Neutrophil (primary cell): ENCODE measurements at regions not wholly inside any gene's neighbourhood (a gene's known extent, or its start where the extent isn't known, plus 50 kb on each side); places are given as distances from the start of the nearest gene placed in this dataset.

Experiments used
- H3K27ac ChIP-seq: fragments of 200-600 bp; sonication (generic); 2 replicates; pipeline ENCODE4 v1.5.1; 2016; ENCODE audit warnings: mild to moderate bottlenecking, moderate library complexity
- H3K27me3 ChIP-seq: fragments of 200-600 bp; sonication (generic); 2 replicates; pipeline ENCODE4 v1.6.0; 2016; ENCODE audit warnings: mild to moderate bottlenecking
- H3K36me3 ChIP-seq: fragments of 200-600 bp; sonication (generic); 2 replicates; pipeline ENCODE4 v1.5.1; 2017
- H3K4me1 ChIP-seq, 2 experiments: fragments of 200-600 bp in 1 of 2; sonication (generic) in 1 of 2; 1 replicate in 1 of 2; 2 replicates in 1 of 2; pipeline versions ENCODE4 v1.5.1 to v1.6.1; 2013 to 2016; ENCODE audit warnings: low read depth in 1 of 2, low read length in 1 of 2, mild to moderate bottlenecking in 1 of 2, moderate library complexity in 1 of 2; ENCODE audit not compliant: control insufficient read depth in 1 of 2, insufficient read depth in 1 of 2
- H3K4me3 ChIP-seq, 2 experiments: fragments of 200-600 bp in 1 of 2; sonication (generic) in 1 of 2; 1 replicate in 1 of 2; 2 replicates in 1 of 2; pipeline ENCODE4 v1.5.1; 2013 to 2016; ENCODE audit warnings: low read depth in 1 of 2, low read length in 1 of 2, mild to moderate bottlenecking in 1 of 2, moderate library complexity in 1 of 2
- H3K9me3 ChIP-seq: fragments of 200-600 bp; sonication (generic); 2 replicates; pipeline ENCODE4 v1.5.1; 2016
- TF ChIP-seq, protein P1 (sequence below): fragments of 200-600 bp; sonication (generic); IDR thresholded peaks from 2 replicates; pipeline ENCODE4 v1.5.1; 2016; ENCODE audit warnings: antibody characterized with exemption

GRCh38 chr2:33877348-33878016 lies 278.4 kb upstream of the FAM98A start:
- TF ChIP-seq, protein P1, sequence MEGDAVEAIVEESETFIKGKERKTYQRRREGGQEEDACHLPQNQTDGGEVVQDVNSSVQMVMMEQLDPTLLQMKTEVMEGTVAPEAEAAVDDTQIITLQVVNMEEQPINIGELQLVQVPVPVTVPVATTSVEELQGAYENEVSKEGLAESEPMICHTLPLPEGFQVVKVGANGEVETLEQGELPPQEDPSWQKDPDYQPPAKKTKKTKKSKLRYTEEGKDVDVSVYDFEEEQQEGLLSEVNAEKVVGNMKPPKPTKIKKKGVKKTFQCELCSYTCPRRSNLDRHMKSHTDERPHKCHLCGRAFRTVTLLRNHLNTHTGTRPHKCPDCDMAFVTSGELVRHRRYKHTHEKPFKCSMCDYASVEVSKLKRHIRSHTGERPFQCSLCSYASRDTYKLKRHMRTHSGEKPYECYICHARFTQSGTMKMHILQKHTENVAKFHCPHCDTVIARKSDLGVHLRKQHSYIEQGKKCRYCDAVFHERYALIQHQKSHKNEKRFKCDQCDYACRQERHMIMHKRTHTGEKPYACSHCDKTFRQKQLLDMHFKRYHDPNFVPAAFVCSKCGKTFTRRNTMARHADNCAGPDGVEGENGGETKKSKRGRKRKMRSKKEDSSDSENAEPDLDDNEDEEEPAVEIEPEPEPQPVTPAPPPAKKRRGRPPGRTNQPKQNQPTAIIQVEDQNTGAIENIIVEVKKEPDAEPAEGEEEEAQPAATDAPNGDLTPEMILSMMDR = no peak
- Histone ChIP-seq H3K4me3 (no peak overlapping the region), H3K4me1 (no peaks in the 10 kb centered on the region), H3K36me3 (no peaks in the 10 kb centered on the region), H3K9me3 (no peaks in the 10 kb centered on the region), H3K27ac (no peak overlapping the region), H3K27me3 (no peaks in the 10 kb centered on the region)

DNA sequence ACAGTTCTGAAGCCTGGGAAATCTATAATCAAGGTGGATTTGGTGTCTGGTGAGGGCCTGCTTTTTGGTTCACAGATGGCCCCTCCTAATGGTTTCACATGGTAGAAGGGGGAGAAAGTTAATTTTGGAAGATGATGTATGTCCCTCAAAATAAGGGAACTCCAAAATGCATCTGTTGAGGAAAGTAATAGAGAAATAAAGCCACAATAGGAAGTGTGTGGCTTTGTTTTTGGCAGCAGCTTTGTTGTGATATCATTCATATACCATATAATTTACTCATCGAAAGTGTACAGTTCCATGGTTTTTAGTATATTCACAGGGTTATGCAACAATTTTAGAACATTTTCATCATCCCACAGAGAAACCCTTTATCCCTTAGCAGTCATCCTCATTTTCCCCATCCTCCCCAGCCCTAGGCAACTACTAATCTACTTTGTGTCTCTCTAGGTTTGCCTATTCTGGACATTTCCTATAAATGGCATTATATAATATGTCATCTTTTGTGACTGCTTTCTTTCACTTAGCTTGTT lies 274.0 kb upstream of the FAM98A start:
- Histone ChIP-seq H3K4me3 (no peak overlapping the region), H3K27ac (no peak overlapping the region), H3K36me3 (no peaks in the 10 kb centered on the region), H3K4me1 (no peaks in the 10 kb centered on the region), H3K9me3 (peaks cover 11% of the 10 kb centered on the region), H3K27me3 (no peaks in the 10 kb centered on the region)
- TF ChIP-seq, protein P1 = no peak

DNA sequence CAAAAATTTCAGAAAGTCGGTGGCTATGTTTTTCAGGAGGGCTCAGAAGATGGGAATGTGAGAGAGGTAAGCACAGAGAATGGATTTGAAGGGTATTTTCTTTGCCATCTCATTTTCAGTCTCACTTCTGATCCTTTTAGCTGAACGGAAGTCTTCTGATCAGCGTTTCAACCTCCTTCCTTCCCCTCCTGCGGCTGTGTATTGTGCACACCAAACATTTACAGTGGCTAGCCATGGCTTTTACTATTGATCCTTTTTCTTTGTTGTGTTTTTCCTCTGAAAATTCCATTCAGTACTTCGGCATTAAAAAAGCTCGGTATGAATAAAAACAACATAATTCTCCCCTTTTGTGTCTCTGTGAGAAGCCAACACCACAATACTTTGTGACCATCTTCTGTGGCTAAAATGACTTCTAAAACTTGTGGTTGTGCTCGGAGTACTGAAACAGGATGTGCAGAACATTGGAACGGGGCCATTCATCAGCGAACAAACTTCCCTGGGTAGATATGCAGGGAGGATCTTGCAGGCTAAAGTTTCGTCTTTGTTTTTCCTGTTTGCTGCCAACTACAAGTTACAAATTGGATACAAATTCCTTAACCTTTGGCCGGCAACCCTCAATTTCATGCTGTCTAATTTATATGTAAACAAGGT lies 260.8 kb upstream of the FAM98A start:
- H3K4me3 ChIP-seq = no peak overlapping the region
- H3K4me1 ChIP-seq = peaks cover 0 to 5% of the 10 kb centered on the region in 2 experiments
- H3K36me3 ChIP-seq = no peaks in the 10 kb centered on the region
- no peaks in the 10 kb centered on the region for H3K9me3 ChIP-seq
- no peaks in the 10 kb centered on the region for H3K27me3 ChIP-seq
- TF ChIP-seq, protein P1 = no peak
- no peak overlapping the region for H3K27ac ChIP-seq

DNA sequence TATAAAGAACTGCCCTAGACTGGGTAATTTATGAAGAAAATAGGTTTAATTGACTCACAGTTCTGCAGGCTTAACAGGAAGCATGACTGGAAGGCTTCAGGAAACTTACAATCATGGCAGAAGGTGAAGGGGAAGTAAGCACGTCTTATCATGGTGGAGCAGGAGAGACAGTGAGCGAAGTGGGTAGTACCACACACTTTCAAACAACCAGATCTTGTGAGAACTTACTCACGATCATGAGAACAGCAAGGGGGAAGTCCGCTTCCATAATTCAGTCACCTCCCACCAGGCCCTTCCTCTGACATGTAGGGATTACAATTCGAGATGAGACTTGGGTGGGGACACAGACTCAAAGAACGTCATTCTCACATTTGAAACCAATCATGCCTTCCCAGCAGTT lies 260.1 kb upstream of the FAM98A start:
- Histone ChIP-seq H3K4me1 (peaks cover 0 to 5% of the 10 kb centered on the region in 2 experiments), H3K9me3 (no peaks in the 10 kb centered on the region), H3K27ac (no peak overlapping the region), H3K4me3 (no peak overlapping the region), H3K27me3 (no peaks in the 10 kb centered on the region), H3K36me3 (no peaks in the 10 kb centered on the region)
- TF ChIP-seq, protein P1 = no peak

GRCh38 chr2:33848486-33848885 lies 249.4 kb upstream of the FAM98A start:
- H3K9me3 ChIP-seq = no peaks in the 10 kb centered on the region
- TF ChIP-seq, protein P1 = no peak

More at GRCh38 chr2:33848486-33848885, 249.4 kb upstream of the FAM98A start:
- Histone ChIP-seq H3K27ac (no peak overlapping the region), H3K27me3 (no peaks in the 10 kb centered on the region), H3K4me1 (no peaks in the 10 kb centered on the region), H3K4me3 (no peak overlapping the region), H3K36me3 (no peaks in the 10 kb centered on the region)
